ENCODE measurements at regions not wholly inside any gene's neighbourhood (a gene's known extent, or its start where the extent isn't known, plus 50 kb on each side); places are given as distances from the start of the nearest gene placed in this dataset.

DNA sequence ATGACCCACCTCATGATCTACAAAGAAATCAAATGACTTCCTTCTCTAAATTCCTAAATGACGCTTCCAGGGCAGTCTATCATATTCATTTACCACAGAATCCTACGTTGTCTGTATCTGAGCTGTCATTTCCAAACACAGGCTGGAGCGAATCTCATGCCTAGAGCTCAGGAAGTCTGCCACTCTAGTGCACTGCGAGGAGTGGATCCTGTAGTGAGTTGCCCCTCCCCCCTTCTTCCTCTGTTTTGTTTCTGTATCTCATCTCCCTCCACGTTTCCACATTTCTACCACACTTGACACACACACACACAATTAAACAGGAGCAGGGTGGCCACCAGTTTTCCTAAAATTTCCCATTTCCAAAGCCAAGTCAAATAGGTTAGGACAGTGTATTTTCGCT is 415.4 kb upstream of the PRICKLE1 start:
- H3K4me1 ChIP-seq: no peaks in the 10 kb centered on the region
- TF ChIP-seq, protein P1, sequence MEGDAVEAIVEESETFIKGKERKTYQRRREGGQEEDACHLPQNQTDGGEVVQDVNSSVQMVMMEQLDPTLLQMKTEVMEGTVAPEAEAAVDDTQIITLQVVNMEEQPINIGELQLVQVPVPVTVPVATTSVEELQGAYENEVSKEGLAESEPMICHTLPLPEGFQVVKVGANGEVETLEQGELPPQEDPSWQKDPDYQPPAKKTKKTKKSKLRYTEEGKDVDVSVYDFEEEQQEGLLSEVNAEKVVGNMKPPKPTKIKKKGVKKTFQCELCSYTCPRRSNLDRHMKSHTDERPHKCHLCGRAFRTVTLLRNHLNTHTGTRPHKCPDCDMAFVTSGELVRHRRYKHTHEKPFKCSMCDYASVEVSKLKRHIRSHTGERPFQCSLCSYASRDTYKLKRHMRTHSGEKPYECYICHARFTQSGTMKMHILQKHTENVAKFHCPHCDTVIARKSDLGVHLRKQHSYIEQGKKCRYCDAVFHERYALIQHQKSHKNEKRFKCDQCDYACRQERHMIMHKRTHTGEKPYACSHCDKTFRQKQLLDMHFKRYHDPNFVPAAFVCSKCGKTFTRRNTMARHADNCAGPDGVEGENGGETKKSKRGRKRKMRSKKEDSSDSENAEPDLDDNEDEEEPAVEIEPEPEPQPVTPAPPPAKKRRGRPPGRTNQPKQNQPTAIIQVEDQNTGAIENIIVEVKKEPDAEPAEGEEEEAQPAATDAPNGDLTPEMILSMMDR (IDR thresholded peaks at IDR 0.05 in 4 of 5, conservative IDR thresholded peaks at IDR 0.05 in 1 of 5): no peak
- TF ChIP-seq POLR2A (IDR thresholded peaks at IDR 0.05): no peak
- H3K9me3 ChIP-seq: no peaks in the 10 kb centered on the region
- H3K36me3 ChIP-seq: no peaks in the 10 kb centered on the region
- no peaks in the 10 kb centered on the region for H3K27me3 ChIP-seq
- DNase-seq (no peak), ATAC-seq (no peak)
- intact Hi-C loops (cut with DNase I; ENCODE audit: low total_unique reads): no loop called here
- no peak overlapping the region for H3K4me3 ChIP-seq
- no peak overlapping the region for H3K27ac ChIP-seq
- in situ Hi-C loops (cut with MboI; ENCODE audit: low sequenced_read_pairs in 4 of 4): no loop called here

DNA sequence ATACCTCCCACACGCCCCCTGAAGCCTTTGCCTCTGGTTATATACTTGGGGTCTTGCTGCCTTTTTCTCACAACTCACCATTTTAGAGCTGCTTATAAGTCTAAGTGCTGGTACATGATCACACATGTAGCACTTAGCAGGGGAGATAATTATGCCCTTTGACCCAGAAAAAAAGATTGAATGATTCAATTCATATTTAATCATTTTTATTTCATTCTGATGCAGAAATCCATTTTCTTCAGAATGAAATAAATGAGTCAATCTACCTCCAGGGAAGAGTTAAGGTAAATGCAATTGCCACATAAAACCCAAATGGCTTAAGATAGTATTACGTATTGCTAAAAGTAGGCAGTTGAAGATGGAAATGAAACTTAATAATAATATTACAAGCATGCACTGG is 414.6 kb upstream of the PRICKLE1 start:
- no peaks in the 10 kb centered on the region for H3K27me3 ChIP-seq
- DNase-seq (no peak), ATAC-seq (no peak)
- TF ChIP-seq, protein P1 (IDR thresholded peaks at IDR 0.05 in 4 of 5, conservative IDR thresholded peaks at IDR 0.05 in 1 of 5): no peak
- TF ChIP-seq POLR2A (IDR thresholded peaks at IDR 0.05): no peak
- H3K36me3 ChIP-seq: no peaks in the 10 kb centered on the region
- H3K4me3 ChIP-seq: no peak overlapping the region
- in situ Hi-C loops (cut with MboI; ENCODE audit: low sequenced_read_pairs in 4 of 4): no loop called here
- H3K27ac ChIP-seq: no peak overlapping the region
- no peaks in the 10 kb centered on the region for H3K9me3 ChIP-seq
- no peaks in the 10 kb centered on the region for H3K4me1 ChIP-seq
- intact Hi-C loops (cut with DNase I; ENCODE audit: low total_unique reads): no loop called here

DNA sequence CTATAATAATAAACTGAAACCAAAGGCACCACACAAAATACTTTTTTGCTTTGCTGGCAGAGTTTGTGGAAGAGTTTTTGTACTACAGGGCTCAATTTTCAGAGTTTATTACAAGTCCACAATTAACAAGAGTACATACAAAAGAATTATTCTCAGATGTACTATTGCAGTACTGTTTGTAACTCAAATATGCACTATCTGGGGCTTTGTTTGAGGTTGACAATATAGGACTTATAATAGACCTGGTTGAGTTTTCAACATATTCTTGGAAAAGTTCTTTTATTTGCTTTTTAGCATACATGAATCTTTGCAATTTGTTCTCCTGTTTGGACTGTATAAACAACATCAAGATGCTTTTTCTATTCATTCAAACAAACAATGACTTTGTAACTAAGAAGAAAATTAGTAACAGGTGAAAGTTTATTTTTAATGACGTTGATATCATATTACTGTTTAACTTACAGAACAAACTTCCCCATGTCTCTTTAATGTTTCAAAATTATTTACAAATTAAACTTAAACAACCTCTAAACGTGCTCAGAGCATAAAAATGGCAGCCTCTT is 407.4 kb upstream of the PRICKLE1 start:
- Histone ChIP-seq H3K27ac (no peak overlapping the region), H3K4me1 (no peaks in the 10 kb centered on the region), H3K36me3 (no peaks in the 10 kb centered on the region), H3K9me3 (no peaks in the 10 kb centered on the region), H3K4me3 (no peak overlapping the region), H3K27me3 (no peaks in the 10 kb centered on the region)
- in situ Hi-C loops (cut with MboI; ENCODE audit: low sequenced_read_pairs in 4 of 4): no loop called here
- no peak for DNase-seq
- TF ChIP-seq, protein P1 (IDR thresholded peaks at IDR 0.05 in 4 of 5, conservative IDR thresholded peaks at IDR 0.05 in 1 of 5): no peak
- TF ChIP-seq POLR2A (IDR thresholded peaks at IDR 0.05): no peak
- intact Hi-C loops (cut with DNase I; ENCODE audit: low total_unique reads): no loop called here
- ATAC-seq: no peak

DNA sequence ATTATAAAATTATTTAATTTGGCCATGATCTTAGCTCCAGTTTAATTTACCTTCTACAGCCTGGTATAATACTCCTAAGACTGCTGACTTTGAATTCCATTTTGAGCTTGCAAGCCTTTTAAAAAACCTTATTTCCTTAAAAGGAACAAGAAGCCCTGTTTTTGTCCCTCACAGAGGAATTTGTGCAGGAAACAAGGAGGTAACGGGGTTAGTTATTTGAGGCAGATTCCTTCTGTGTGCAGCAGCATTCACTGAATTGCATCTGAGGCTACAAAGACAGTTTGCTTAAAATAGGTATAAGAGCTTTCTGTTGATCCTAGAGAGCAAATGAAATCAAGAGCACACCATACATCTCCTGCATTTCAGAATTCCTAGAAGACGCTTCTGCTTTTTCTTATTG is 403.3 kb upstream of the PRICKLE1 start:
- no peaks in the 10 kb centered on the region for H3K27me3 ChIP-seq
- in situ Hi-C loops (cut with MboI; ENCODE audit: low sequenced_read_pairs in 4 of 4): no loop called here
- no peak overlapping the region for H3K27ac ChIP-seq
- ATAC-seq: no peak
- H3K4me1 ChIP-seq: no peaks in the 10 kb centered on the region
- DNase-seq: no peak
- H3K9me3 ChIP-seq: no peaks in the 10 kb centered on the region
- H3K4me3 ChIP-seq: no peak overlapping the region
- intact Hi-C loops (cut with DNase I; ENCODE audit: low total_unique reads): no loop called here
- TF ChIP-seq, protein P1 (IDR thresholded peaks at IDR 0.05 in 4 of 5, conservative IDR thresholded peaks at IDR 0.05 in 1 of 5): no peak
- H3K36me3 ChIP-seq: no peaks in the 10 kb centered on the region

DNA sequence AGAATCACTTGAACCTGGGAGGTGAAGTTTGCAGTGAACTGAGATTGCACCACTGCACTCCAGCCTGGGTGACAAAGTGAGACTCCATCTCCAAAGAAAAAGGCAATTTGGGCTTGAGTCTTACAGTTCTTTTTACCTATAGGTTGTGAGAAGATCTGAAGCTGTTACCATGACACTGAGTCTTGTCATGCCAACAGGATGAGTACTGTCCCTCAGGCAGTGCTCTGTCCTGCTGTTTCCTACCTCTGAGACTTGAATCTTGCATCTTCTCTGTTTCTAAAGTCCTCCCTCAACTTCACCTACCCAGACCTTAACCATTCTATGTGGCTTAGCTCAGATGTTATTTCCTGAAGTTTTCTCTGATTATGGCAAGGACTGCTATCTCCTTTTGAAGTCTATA is 400.8 kb upstream of the PRICKLE1 start:
- in situ Hi-C loops (cut with MboI; ENCODE audit: low sequenced_read_pairs in 4 of 4): no loop called here
- no peaks in the 10 kb centered on the region for H3K27me3 ChIP-seq
- TF ChIP-seq POLR2A (IDR thresholded peaks at IDR 0.05): no peak
- TF ChIP-seq, protein P1 (IDR thresholded peaks at IDR 0.05 in 4 of 5, conservative IDR thresholded peaks at IDR 0.05 in 1 of 5): no peak
- H3K27ac ChIP-seq: no peak overlapping the region
- ATAC-seq (no peak), DNase-seq (no peak)
- H3K9me3 ChIP-seq: no peaks in the 10 kb centered on the region
- no peak overlapping the region for H3K4me3 ChIP-seq
- no peaks in the 10 kb centered on the region for H3K36me3 ChIP-seq
- intact Hi-C loops (cut with DNase I; ENCODE audit: low total_unique reads): no loop called here
- no peaks in the 10 kb centered on the region for H3K4me1 ChIP-seq
